Dendritic cell treated with granulocyte-macrophage colony-stimulating factor and Interleukin-4, amounts not matched to agents 40 ng/mL and 50 ng/mL, for 4 days (primary cell): ENCODE measurements at regions not wholly inside any gene's neighbourhood (a gene's known extent, or its start where the extent isn't known, plus 50 kb on each side); places are given as distances from the start of the nearest gene placed in this dataset.

Source experiments
- H3K27ac Mint-ChIP-seq: one replicate; pipeline ENCODE4 v1.8.0; 2022; ENCODE audit warnings: mild to moderate bottlenecking, mixed read lengths
- H3K27me3 Mint-ChIP-seq: one replicate; pipeline ENCODE4 v1.8.0; 2022; ENCODE audit warnings: mild to moderate bottlenecking, mixed read lengths
- H3K36me3 Mint-ChIP-seq: one replicate; pipeline ENCODE4 v1.8.0; 2022; ENCODE audit warnings: low read depth, mixed read lengths
- H3K4me1 Mint-ChIP-seq: one replicate; pipeline ENCODE4 v1.8.0; 2022; ENCODE audit warnings: low read depth, mixed read lengths
- H3K4me3 Mint-ChIP-seq: one replicate; pipeline ENCODE4 v1.8.0; 2022; ENCODE audit warnings: mild to moderate bottlenecking, moderate library complexity, mixed read lengths
- H3K9me3 Mint-ChIP-seq: one replicate; pipeline ENCODE4 v1.8.0; 2022; ENCODE audit warnings: mixed read lengths
- intact Hi-C: fragments of 100-400 bp; cut with micrococcal nuclease; formaldehyde crosslinking; loops from one replicate; pipeline ENCODE4 v1.15.0; 2022

DNA sequence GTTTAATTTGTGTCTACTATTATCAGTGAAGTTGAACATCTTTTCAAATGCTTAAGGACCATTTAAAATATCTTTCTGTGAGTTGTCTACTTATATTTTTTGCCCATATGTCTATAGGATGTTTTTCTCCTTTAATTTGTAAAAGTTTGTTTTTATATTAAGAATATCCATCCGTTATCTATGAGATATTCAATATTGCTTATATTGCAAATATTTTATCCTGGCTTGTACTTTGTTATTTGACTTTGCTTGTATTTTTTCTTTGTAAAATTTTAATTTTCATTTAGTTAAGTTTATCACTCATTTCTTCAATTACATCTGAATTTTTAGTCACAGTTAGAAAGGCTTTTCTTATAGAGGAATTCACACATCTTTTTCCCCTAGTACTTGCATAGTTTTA, 117.0 kb upstream of the MLIP start:
- Mint-ChIP-seq H3K4me1 (no peaks in the 10 kb centered on the region), H3K9me3 (no peaks in the 10 kb centered on the region), H3K4me3 (no peak overlapping the region), H3K27me3 (no peaks in the 10 kb centered on the region), H3K36me3 (no peaks in the 10 kb centered on the region), H3K27ac (no peak overlapping the region)
- intact Hi-C loops: no loop called here

DNA sequence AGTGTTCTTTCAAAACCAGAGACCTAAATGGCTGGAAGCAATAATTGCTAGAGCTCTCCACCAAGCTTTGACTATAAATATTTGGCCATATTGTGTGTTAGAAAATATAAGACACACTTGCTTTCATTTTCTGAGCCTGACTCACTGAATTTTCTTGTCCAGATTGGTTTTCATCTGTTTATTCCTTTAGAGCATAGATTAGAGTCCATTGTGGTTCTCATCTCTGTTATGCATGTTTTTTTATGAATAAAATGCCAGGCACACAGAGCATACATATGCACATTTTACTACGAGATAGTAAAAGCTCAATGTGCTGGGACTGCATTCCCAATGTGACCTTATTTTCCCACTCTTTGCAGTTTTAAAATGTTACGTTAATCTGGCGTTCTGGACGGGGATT, 115.3 kb upstream of the MLIP start:
- Mint-ChIP-seq H3K36me3 (no peaks in the 10 kb centered on the region), H3K4me1 (no peaks in the 10 kb centered on the region), H3K9me3 (no peaks in the 10 kb centered on the region), H3K4me3 (no peak overlapping the region), H3K27ac (no peak overlapping the region), H3K27me3 (no peaks in the 10 kb centered on the region)
- intact Hi-C loops: no loop called here

DNA sequence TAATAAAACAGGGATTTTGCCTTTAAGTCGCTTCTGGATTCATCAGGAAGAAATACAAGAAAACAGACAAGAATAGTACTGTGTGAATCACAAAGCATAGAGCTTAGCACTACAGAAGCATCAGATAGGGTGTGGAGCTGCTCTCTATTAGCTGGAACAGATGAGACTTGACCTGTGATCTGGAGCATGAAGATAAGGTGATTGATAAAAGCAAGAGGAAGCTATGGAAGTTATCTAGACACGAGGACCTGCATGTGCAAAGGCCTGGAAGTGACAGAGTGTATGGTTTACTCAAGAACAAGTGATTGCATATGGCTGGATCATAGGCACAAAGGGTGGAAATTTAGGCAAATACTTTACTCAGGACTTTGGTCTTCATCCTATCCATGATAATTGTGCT, 112.9 kb upstream of the MLIP start:
- Mint-ChIP-seq H3K36me3 (no peaks in the 10 kb centered on the region), H3K9me3 (no peaks in the 10 kb centered on the region), H3K4me1 (no peaks in the 10 kb centered on the region), H3K27ac (no peak overlapping the region), H3K4me3 (no peak overlapping the region), H3K27me3 (no peaks in the 10 kb centered on the region)
- intact Hi-C loops: no loop called here

DNA sequence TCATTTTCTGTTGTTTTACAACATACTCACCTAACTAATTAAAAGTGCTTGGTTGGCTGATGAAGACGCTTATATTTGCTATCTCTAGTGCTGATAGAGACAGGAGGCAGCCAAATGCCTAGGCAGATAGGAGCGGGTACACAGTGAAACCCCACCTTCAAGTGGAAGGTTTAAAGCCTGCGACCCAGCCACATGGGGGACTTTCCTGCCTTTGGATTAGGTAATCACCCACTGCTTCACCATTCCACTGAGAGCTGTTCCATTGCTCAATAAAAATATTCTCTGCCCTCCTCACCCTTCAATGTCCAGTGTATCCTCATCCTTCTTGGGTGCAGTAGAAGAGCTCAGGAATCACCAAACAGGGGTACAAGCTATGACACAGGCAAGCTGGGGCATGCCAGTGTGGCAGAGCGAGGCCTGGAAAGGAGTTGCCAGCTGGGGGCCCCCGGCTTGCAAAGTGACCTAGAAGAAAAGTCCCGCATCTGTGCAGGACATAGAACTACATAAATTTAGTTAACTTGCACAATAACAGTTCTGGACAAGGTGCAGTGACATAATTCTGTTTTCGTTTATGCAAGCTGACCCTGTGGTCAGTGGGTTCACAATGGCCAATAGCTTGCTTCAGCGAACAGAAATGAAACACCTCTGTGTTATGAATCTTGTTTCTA, 112.0 kb upstream of the MLIP start:
- Mint-ChIP-seq H3K9me3 (no peaks in the 10 kb centered on the region), H3K4me3 (no peak overlapping the region), H3K4me1 (no peaks in the 10 kb centered on the region), H3K36me3 (no peaks in the 10 kb centered on the region), H3K27ac (no peak overlapping the region), H3K27me3 (no peaks in the 10 kb centered on the region)
- intact Hi-C loops: no loop called here

DNA sequence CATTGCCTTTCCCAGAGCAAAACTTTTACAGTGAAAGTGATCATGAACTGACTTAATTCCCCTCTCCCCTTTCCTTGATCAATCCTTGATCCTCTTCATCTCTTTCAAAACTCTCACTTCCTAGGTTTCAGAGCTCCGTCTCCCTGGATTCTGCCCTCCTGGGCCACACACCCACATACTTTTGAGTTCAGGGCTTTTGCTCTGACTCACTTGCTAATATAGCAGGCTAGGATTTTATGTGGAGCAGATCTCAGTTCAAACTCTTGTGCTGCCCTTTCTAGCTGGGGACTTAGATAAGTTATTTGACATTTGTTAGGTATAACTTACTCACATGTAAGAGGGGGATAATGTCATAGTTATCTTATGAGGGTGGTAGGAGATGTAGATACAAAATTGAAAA, 109.1 kb upstream of the MLIP start:
- H3K27ac Mint-ChIP-seq: no peak overlapping the region
- H3K36me3 Mint-ChIP-seq: no peaks in the 10 kb centered on the region
- intact Hi-C loops: no loop called here
- H3K4me3 Mint-ChIP-seq: no peak overlapping the region
- no peaks in the 10 kb centered on the region for H3K4me1 Mint-ChIP-seq
- no peaks in the 10 kb centered on the region for H3K27me3 Mint-ChIP-seq
- no peaks in the 10 kb centered on the region for H3K9me3 Mint-ChIP-seq

DNA sequence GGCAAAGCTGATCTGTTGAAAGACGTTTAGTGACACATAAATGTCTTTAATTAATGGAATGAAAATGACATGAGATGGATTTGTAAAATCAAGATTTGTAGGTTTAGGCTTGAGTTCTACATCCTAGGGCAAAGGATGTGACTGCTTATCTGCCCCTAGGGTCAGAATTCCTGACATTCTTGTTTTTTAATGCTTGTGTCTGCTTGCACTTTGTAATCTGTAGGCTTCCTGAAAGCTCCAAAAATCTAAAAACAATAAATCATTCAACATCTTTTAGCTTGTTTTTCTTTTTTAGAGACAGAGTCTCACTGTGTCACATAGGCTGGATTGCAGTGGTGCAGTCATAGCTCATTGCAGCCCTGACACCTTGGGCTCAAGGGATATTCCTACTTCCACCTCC, 107.9 kb upstream of the MLIP start:
- intact Hi-C loops: no loop called here
- no peaks in the 10 kb centered on the region for H3K4me1 Mint-ChIP-seq
- no peaks in the 10 kb centered on the region for H3K9me3 Mint-ChIP-seq
- H3K4me3 Mint-ChIP-seq: no peak overlapping the region
- H3K36me3 Mint-ChIP-seq: no peaks in the 10 kb centered on the region
- no peaks in the 10 kb centered on the region for H3K27me3 Mint-ChIP-seq
- no peak overlapping the region for H3K27ac Mint-ChIP-seq

DNA sequence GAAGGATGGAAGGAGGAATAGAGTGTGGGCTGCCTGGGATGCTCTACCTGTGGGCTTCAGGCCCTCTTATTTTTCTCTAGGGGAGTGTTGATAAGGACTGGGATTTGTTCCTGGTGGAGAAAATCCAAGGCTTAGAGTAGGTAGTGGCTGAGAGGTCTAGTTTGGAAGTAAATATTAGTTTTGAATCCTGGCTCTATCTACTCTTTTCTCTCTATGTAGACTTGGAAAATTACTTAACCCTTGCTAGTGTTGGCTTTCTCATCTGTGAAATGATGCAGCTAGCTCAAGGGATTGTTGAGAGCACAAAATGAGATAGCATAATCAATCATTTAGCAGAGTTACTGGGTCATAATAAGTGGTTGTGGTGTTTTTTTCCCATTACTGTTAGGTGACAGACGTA, 102.7 kb upstream of the MLIP start:
- intact Hi-C loops: no loop called here
- Mint-ChIP-seq H3K27me3 (no peaks in the 10 kb centered on the region), H3K36me3 (no peaks in the 10 kb centered on the region), H3K4me1 (no peaks in the 10 kb centered on the region), H3K9me3 (no peaks in the 10 kb centered on the region), H3K4me3 (no peak overlapping the region), H3K27ac (no peak overlapping the region)

DNA sequence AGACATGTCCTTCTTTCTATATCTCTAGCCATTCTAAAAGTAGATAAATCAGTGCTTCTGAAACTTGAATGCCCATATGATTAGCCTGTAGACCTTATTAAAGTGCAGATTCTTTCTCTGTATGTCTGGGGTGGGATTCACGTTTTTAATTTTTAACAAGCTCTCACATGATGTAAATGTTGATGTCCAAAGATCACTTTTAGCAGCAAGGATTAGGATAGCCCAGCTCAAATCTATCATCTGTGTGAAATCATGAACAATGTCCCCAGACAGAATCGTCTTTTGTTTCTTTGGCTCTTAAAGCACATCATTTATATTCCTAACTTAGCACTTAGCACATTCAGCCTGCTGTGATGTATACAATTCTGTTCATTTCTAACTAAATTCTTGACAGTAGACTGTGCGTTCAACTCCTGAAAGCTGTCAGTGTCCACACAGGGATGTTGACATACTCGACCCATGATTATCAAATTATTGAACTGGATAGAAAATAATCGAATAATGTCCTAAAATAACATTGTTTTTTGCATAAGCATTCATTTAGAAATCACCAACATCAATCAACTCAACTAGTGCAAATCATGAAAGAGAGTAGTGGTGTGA, 102.1 kb upstream of the MLIP start:
- no peaks in the 10 kb centered on the region for H3K36me3 Mint-ChIP-seq
- intact Hi-C loops: no loop called here
- no peaks in the 10 kb centered on the region for H3K9me3 Mint-ChIP-seq
- H3K27me3 Mint-ChIP-seq: no peaks in the 10 kb centered on the region
- no peaks in the 10 kb centered on the region for H3K4me1 Mint-ChIP-seq
- H3K27ac Mint-ChIP-seq: no peak overlapping the region
- H3K4me3 Mint-ChIP-seq: no peak overlapping the region

DNA sequence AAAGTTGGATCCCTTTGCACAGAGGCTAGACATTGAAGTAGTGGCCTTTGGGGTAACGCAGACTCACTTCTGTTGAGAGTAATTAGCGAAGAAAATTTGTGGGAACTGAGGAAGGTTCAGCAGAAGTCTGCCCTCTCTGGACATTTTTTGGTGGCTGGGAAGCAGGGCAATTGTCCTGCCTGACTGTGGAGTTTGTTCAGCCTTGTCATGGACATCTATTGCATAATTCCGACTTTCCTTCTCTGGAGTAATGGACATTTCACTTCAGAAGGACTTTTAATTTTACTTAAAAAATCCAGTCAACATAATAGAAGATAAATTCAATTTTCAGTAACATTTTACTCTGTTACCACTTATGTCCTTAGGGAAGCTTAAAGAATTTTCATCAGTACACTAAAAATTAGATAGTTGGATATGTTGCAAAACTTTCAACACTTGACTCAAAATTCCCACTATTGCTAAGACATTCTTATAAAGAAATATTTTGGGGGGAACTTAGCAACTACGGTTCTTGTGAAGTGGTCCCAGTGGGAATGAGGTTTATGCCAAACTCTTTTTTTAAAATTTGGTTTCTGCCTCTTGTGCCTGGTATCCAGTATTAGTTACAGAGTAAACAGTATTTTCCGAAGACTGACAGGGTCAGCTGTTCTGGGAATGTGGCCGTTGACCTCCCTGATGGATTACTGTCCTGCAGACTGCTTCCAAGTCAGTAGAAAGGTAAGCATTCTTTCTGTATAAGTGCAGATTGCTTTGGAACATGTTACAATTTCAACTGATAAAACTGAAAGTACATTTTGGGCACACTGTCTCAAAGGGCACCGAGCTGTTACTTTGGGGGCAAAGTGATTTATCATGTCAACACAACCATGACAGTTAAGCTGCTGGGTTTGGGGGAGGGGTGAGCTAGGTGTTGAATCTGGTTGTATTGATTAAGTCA, 100.6 kb upstream of the MLIP start:
- Mint-ChIP-seq H3K4me3 (no peak overlapping the region), H3K4me1 (no peaks in the 10 kb centered on the region), H3K27ac (no peak overlapping the region), H3K9me3 (no peaks in the 10 kb centered on the region), H3K27me3 (no peaks in the 10 kb centered on the region), H3K36me3 (no peaks in the 10 kb centered on the region)
- intact Hi-C loops: no loop called here

DNA sequence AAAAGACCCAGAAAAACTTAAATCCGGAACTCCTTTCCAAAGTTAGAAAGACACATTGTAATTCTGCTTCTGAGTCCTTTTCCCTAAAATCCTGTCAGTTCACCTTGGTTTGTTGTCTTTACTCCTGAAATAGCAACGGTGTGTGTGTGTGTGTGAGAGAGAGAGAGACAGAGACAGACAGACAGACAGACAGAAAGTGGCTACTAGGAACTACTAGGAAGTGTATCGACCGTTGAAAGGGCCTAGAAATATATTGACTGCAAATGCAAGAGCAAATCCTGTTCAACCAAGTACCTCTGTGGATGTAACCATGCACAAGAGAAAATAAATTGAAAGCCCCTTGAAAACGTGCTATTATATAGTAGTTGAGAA, 100.0 kb upstream of the MLIP start:
- Mint-ChIP-seq H3K36me3 (no peaks in the 10 kb centered on the region), H3K27me3 (no peaks in the 10 kb centered on the region), H3K4me1 (no peaks in the 10 kb centered on the region), H3K27ac (no peak overlapping the region), H3K4me3 (no peak overlapping the region), H3K9me3 (no peaks in the 10 kb centered on the region)
- intact Hi-C loops: no loop called here

DNA sequence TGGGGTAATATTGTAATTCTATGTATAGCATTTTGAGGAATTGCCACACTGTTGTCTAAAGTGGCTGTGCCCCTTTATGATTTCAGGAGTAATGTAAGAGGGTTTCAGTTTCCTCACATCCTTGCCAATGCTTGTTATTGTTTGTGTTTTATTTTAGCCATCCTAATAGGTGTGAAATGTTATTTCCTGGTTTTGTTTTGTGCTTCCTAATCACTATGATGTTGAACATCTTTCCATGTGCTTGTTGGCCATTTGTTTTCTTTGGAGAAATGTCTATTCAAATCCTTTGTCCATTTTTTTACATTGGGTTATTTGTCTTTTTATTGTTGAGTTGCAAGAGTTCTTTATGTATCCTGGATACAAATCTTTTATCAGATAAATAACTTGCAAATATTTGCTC, 97.3 kb upstream of the MLIP start:
- Mint-ChIP-seq H3K27me3 (no peaks in the 10 kb centered on the region), H3K27ac (no peak overlapping the region), H3K36me3 (no peaks in the 10 kb centered on the region), H3K4me1 (no peaks in the 10 kb centered on the region), H3K9me3 (no peaks in the 10 kb centered on the region), H3K4me3 (no peak overlapping the region)
- intact Hi-C loops: no loop called here

DNA sequence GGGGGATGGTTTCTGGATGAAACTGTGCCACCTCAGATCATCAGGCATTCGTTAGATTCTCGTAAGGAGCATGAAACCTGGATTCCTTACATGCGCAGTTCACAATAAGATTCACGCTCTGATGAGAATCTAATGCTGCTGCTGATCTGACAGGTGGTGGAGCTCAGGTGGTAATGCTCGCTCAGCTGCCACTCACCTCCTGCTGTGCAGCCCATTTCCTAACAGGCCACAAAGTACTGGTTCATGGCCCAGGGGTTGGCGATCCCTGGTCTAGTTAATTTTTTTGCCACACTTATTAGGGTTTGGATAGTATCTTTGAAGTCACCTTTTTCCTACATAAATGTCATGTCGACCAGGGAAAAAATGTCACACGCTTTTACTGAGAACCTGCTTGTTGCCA, 96.8 kb upstream of the MLIP start:
- Mint-ChIP-seq H3K4me3 (no peak overlapping the region), H3K36me3 (no peaks in the 10 kb centered on the region), H3K9me3 (no peaks in the 10 kb centered on the region), H3K27ac (no peak overlapping the region), H3K4me1 (no peaks in the 10 kb centered on the region), H3K27me3 (no peaks in the 10 kb centered on the region)
- intact Hi-C loops: no loop called here

DNA sequence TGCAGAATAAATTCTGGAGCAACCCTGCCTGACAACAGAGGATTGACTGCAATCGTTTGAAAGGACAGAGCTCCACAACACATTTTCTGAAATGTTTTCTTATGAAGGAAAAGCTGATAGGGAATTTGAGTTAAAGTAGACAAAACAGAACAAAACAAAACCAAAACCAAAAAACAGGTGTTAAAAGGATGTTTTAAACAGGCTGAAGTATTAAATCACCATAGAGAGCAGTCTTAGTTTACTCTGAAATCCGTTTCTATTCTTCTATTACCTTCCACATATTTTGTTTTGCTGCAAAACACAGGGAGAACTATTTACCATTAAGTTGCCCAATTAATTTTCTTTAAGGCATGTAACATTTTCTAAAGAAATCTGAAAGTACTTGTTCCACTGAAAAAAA, 93.4 kb upstream of the MLIP start:
- intact Hi-C loops: no loop called here
- no peaks in the 10 kb centered on the region for H3K36me3 Mint-ChIP-seq
- H3K27me3 Mint-ChIP-seq: no peaks in the 10 kb centered on the region
- H3K4me1 Mint-ChIP-seq: no peaks in the 10 kb centered on the region
- H3K4me3 Mint-ChIP-seq: no peak overlapping the region
- H3K9me3 Mint-ChIP-seq: no peaks in the 10 kb centered on the region
- no peak overlapping the region for H3K27ac Mint-ChIP-seq

DNA sequence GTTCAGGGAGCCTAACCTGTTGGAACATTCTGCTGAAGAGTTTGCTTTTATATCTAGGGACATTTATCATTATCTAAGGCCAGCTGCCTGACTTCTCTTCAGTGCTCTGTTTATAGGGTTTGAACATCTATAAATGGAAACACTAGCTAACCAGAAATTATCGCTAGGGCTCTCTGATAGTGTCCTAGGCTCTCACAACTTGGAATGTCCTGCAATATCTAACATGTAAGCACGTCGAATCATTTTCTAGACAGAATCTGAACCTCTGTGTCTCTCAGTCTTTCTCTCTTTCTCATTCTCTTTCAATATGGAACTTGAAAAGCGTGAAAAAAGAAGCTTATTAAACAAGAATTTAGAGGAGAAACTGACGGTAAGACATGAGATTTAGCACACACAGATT, 92.5 kb upstream of the MLIP start:
- H3K9me3 Mint-ChIP-seq: no peaks in the 10 kb centered on the region
- no peak overlapping the region for H3K27ac Mint-ChIP-seq
- no peaks in the 10 kb centered on the region for H3K4me1 Mint-ChIP-seq
- H3K4me3 Mint-ChIP-seq: no peak overlapping the region
- intact Hi-C loops: no loop called here
- H3K36me3 Mint-ChIP-seq: no peaks in the 10 kb centered on the region
- no peaks in the 10 kb centered on the region for H3K27me3 Mint-ChIP-seq
